ENCODE measurements at regions not wholly inside any gene's neighbourhood (a gene's known extent, or its start where the extent isn't known, plus 50 kb on each side); places are given as distances from the start of the nearest gene placed in this dataset.

- no peak overlapping the region for H3K4me3 ChIP-seq (ENCODE audit: low read length)
- DNase-seq (ENCODE audit: low read depth): no peak
- no peak for TF ChIP-seq CTCF (IDR thresholded peaks at IDR 0.05; ENCODE audit: insufficient read depth, low read depth, low read length, missing control alignments)
Measured at GRCh38 chr11:71190551-71190950, 61.8 kb downstream of the SHANK2 start.

GRCh38 chr11:71189768-71190315 lies 62.5 kb downstream of the SHANK2 start:
- H3K4me3 ChIP-seq (ENCODE audit: low read length): no peak overlapping the region
- TF ChIP-seq CTCF (IDR thresholded peaks at IDR 0.05; ENCODE audit: insufficient read depth, low read depth, low read length, missing control alignments): no peak
- DNase-seq (ENCODE audit: low read depth): no peak

- H3K4me3 ChIP-seq (ENCODE audit: low read length): no peak overlapping the region
- no peak for DNase-seq (ENCODE audit: low read depth)
- no peak for TF ChIP-seq CTCF (IDR thresholded peaks at IDR 0.05; ENCODE audit: insufficient read depth, low read depth, low read length, missing control alignments)
Measured at GRCh38 chr11:71188886-71189767, 63.2 kb downstream of the SHANK2 start.

GRCh38 chr11:71188073-71188472 lies 64.3 kb downstream of the SHANK2 start:
- no peak overlapping the region for H3K4me3 ChIP-seq (ENCODE audit: low read length)
- no peak for DNase-seq (ENCODE audit: low read depth)
- no peak for TF ChIP-seq CTCF (IDR thresholded peaks at IDR 0.05; ENCODE audit: insufficient read depth, low read depth, low read length, missing control alignments)

- no peak overlapping the region for H3K4me3 ChIP-seq (ENCODE audit: low read length)
- TF ChIP-seq CTCF (IDR thresholded peaks at IDR 0.05; ENCODE audit: insufficient read depth, low read depth, low read length, missing control alignments): no peak
- no peak for DNase-seq (ENCODE audit: low read depth)
Measured at GRCh38 chr11:71186806-71187205, 65.6 kb downstream of the SHANK2 start.

GRCh38 chr11:71185411-71185810 lies 67.0 kb downstream of the SHANK2 start:
- no peak overlapping the region for H3K4me3 ChIP-seq (ENCODE audit: low read length)
- no peak for DNase-seq (ENCODE audit: low read depth)
- TF ChIP-seq CTCF (IDR thresholded peaks at IDR 0.05; ENCODE audit: insufficient read depth, low read depth, low read length, missing control alignments): no peak

Measured in epithelial cell of esophagus (primary cell).